Astrocyte of the cerebellum (primary cell): ENCODE measurements at regions not wholly inside any gene's neighbourhood (a gene's known extent, or its start where the extent isn't known, plus 50 kb on each side); places are given as distances from the start of the nearest gene placed in this dataset.
A peak's percentile ranks its signal among the peaks of the same experiment; 100 is the strongest.
"Not testable (repeated sequence)": the region's sequence is repeated elsewhere in the genome, so short reads cannot be mapped to it uniquely, and the experiment has no call there.

Experiments
- DNase-seq: peaks from one replicate; pipeline ENCODE4 v3.0.0-alpha.2; 2011; ENCODE audit warnings: low read depth
- H3K4me3 ChIP-seq: 2 replicates; pipeline ENCODE4 v1.5.1; 2011; ENCODE audit warnings: mild to moderate bottlenecking, low read depth, low read length, moderate library complexity
- CTCF ChIP-seq: IDR thresholded peaks from 2 replicates; pipeline ENCODE4 v1.5.1; 2012; ENCODE audit warnings: low read length, low read depth, moderate library complexity, mild to moderate bottlenecking; ENCODE audit errors: missing control alignments
- in situ Hi-C: cut with HindIII; loops from 2 replicates; pipeline ENCODE4 v1.10.0; 2017; ENCODE audit warnings: low sequenced_read_pairs

- no peak for DNase-seq
- in situ Hi-C loops: no loop called here
- no peak overlapping the region for H3K4me3 ChIP-seq
- TF ChIP-seq CTCF: no peak
Measured at GRCh38 chrX:137178392-137178791, 144.6 kb upstream of the GPR101 start.

- no peak for TF ChIP-seq CTCF
- H3K4me3 ChIP-seq: no peak overlapping the region
- DNase-seq: no peak
- in situ Hi-C loops: no loop called here
Measured at GRCh38 chrX:137172317-137172948, 138.6 kb upstream of the GPR101 start.

- in situ Hi-C loops: no loop called here
- H3K4me3 ChIP-seq: no peak overlapping the region
- DNase-seq: no peak
Measured at GRCh38 chrX:137171626-137172025, 137.8 kb upstream of the GPR101 start.

GRCh38 chrX:137166591-137166990, 132.8 kb upstream of the GPR101 start:
- DNase-seq: no peak
- H3K4me3 ChIP-seq: no peak overlapping the region
- peak; percentile 25 for TF ChIP-seq CTCF
- in situ Hi-C loops: no loop called here

More at GRCh38 chrX:137171626-137172025, 137.8 kb upstream of the GPR101 start:
- no peak for TF ChIP-seq CTCF

GRCh38 chrX:137164329-137164728, 130.5 kb upstream of the GPR101 start:
- no peak for DNase-seq
- in situ Hi-C loops: no loop called here
- no peak for TF ChIP-seq CTCF
- H3K4me3 ChIP-seq: no peak overlapping the region

- in situ Hi-C loops: no loop called here
- no peak for DNase-seq
- TF ChIP-seq CTCF: no peak
- no peak overlapping the region for H3K4me3 ChIP-seq
Measured at GRCh38 chrX:137151403-137151802, 117.6 kb upstream of the GPR101 start.

GRCh38 chrX:137143864-137144263, 110.1 kb upstream of the GPR101 start:
- in situ Hi-C loops: no loop called here
- TF ChIP-seq CTCF: no peak
- no peak overlapping the region for H3K4me3 ChIP-seq

GRCh38 chrX:137122651-137123050, 88.9 kb upstream of the GPR101 start:
- in situ Hi-C loops, H3K4me3 ChIP-seq, DNase-seq: not testable (repeated sequence)

More at GRCh38 chrX:137143864-137144263, 110.1 kb upstream of the GPR101 start:
- DNase-seq: no peak
